Fibroblast of skin of back (primary cell): ENCODE measurements at regions not wholly inside any gene's neighbourhood (a gene's known extent, or its start where the extent isn't known, plus 50 kb on each side); places are given as distances from the start of the nearest gene placed in this dataset.
"Not testable (repeated sequence)": the region's sequence is repeated elsewhere in the genome, so short reads cannot be mapped to it uniquely, and the experiment has no call there.

Experiments used
- DNase-seq: peaks from one replicate; pipeline ENCODE4 v3.0.0-alpha.2; 2013

- DNase-seq = no peak
Measured at GRCh38 chr16:86077243-86077940, 178.4 kb downstream of the IRF8 start.

GRCh38 chr16:86078121-86078600 is 179.2 kb downstream of the IRF8 start:
- DNase-seq = no peak

GRCh38 chr16:86078711-86079110 is 179.7 kb downstream of the IRF8 start:
- not testable (repeated sequence) for DNase-seq

GRCh38 chr16:86079255-86079885 is 180.4 kb downstream of the IRF8 start:
- DNase-seq = no peak

GRCh38 chr16:86080131-86080875 is 181.3 kb downstream of the IRF8 start:
- no peak for DNase-seq

- DNase-seq = no peak
Measured at GRCh38 chr16:86080982-86081381, 182.0 kb downstream of the IRF8 start.

- no peak for DNase-seq
Measured at GRCh38 chr16:86082418-86083030, 183.6 kb downstream of the IRF8 start.

- no peak for DNase-seq
Measured at GRCh38 chr16:86083382-86084002, 184.5 kb downstream of the IRF8 start.

- DNase-seq = no peak
Measured at GRCh38 chr16:86085161-86085611, 186.2 kb downstream of the IRF8 start.

- DNase-seq = no peak
Measured at GRCh38 chr16:86085795-86086194, 186.8 kb downstream of the IRF8 start.

- no peak for DNase-seq
Measured at GRCh38 chr16:86086471-86086870, 187.5 kb downstream of the IRF8 start.

GRCh38 chr16:86087011-86087895 is 188.3 kb downstream of the IRF8 start:
- no peak for DNase-seq

GRCh38 chr16:86087896-86088230 is 188.9 kb downstream of the IRF8 start:
- no peak for DNase-seq

- no peak for DNase-seq
Measured at GRCh38 chr16:86088287-86088686, 189.3 kb downstream of the IRF8 start.

GRCh38 chr16:86088816-86089215 is 189.9 kb downstream of the IRF8 start:
- no peak for DNase-seq

- DNase-seq = no peak
Measured at GRCh38 chr16:86089334-86089900, 190.5 kb downstream of the IRF8 start.

- no peak for DNase-seq
Measured at GRCh38 chr16:86089991-86090390, 191.0 kb downstream of the IRF8 start.

GRCh38 chr16:86090461-86091170 is 191.7 kb downstream of the IRF8 start:
- no peak for DNase-seq

GRCh38 chr16:86091976-86092375 is 193.0 kb downstream of the IRF8 start:
- DNase-seq = no peak
